ENCODE measurements at regions not wholly inside any gene's neighbourhood (a gene's known extent, or its start where the extent isn't known, plus 50 kb on each side); places are given as distances from the start of the nearest gene placed in this dataset.
"Not testable (repeated sequence)": the region's sequence is repeated elsewhere in the genome, so short reads cannot be mapped to it uniquely, and the experiment has no call there.

- H3K27ac ChIP-seq (ENCODE audit: low read depth, low read length), result no peak overlapping the region
- no peak for DNase-seq (ENCODE audit: low read depth, low spot score)
- H3K4me3 ChIP-seq (ENCODE audit: low read depth, low read length), result no peak overlapping the region
- CTCF ChIA-PET, result interaction anchor here (1.7 kb wide), 1 partner anchor 18 kb away, joined by 3 read pairs; no protein-coding TSS in a partner anchor
- no peak for TF ChIP-seq CTCF (IDR thresholded peaks at IDR 0.05; ENCODE audit: low read depth, low read length)
- POLR2A ChIA-PET, result no interaction called here
- no peaks in the 10 kb centered on the region for H3K9me3 ChIP-seq (ENCODE audit: control insufficient read depth, insufficient read depth, low read length)
- H3K27me3 ChIP-seq (ENCODE audit: control insufficient read depth, insufficient read depth, low read length), result no peaks in the 10 kb centered on the region
Measured at GRCh38 chr2:62393293-62393692, 112.7 kb downstream of the TMEM17 start.

DNA sequence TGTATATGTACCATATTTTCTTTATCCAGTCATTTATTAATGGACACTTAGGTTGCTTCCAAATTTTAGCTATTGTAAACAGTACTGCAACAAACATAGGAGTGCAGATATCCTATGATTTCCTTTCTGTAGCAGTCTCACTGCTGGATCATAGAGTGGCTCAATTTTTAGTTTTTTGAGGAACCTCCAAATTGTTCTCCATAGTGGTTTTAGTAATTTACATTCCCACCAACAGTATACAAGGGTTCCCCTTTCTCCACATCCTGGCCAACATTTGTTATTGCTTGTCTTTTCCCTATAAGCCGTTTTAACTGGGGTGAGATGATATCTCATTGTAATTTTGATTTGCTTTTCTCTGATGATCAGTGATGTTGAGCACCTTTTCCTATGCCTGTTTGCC, 114.3 kb downstream of the TMEM17 start:
- TF ChIP-seq CTCF (IDR thresholded peaks at IDR 0.05; ENCODE audit: low read depth, low read length), result no peak
- ChIA-PET CTCF (no interaction called here), POLR2A (no interaction called here)
- H3K27me3 ChIP-seq (ENCODE audit: control insufficient read depth, insufficient read depth, low read length), result no peaks in the 10 kb centered on the region
- no peak overlapping the region for H3K27ac ChIP-seq (ENCODE audit: low read depth, low read length)
- no peak overlapping the region for H3K4me3 ChIP-seq (ENCODE audit: low read depth, low read length)
- DNase-seq (ENCODE audit: low read depth, low spot score), result no peak
- H3K9me3 ChIP-seq (ENCODE audit: control insufficient read depth, insufficient read depth, low read length), result no peaks in the 10 kb centered on the region

DNA sequence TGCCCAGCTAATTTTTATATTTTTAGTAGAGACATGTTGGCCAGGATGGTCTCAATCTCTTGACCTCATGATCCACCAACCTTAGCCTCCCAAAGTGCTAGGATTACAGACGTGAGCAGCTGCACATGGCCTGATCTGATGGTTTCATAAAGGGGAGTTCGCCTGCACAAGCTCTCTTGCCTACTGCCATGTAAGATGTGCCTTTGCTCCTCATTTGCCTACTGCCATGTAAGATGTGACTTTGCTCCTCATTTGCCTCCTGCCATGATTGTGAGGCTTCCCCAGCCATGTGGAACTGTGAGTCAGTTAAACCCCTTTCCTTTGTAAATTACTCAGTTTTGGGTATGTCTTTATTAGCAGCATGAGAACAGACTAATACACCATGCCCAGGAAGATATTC, 119.6 kb downstream of the TMEM17 start:
- POLR2A ChIA-PET; DNase-seq (ENCODE audit: low read depth, low spot score); H3K4me3 ChIP-seq (ENCODE audit: low read depth, low read length); H3K27ac ChIP-seq (ENCODE audit: low read depth, low read length); CTCF ChIA-PET; H3K27me3 ChIP-seq (ENCODE audit: control insufficient read depth, insufficient read depth, low read length); H3K9me3 ChIP-seq (ENCODE audit: control insufficient read depth, insufficient read depth, low read length): not testable (repeated sequence)

DNA sequence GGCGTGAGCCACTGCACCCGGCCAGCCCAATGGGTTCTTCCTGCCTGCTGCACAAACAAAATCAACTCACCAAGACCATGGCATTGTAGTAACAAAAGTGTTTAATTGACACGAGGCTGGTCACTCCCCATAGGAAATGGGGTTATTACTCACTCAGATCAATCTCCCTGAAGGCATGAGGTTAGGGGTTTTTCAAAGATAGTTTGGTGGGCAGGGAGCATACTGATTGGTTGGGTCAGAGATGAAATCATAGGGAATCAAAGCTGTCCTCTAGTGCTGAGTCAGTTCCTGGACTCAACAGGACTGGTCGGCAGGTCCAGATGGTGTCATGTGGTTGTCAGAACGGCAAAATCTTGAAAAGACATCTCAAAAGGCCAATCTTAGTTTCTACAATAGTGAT, 122.1 kb downstream of the TMEM17 start:
- no peak for TF ChIP-seq CTCF (IDR thresholded peaks at IDR 0.05; ENCODE audit: low read depth, low read length)
- POLR2A ChIA-PET, result no interaction called here

GRCh38 chr2:62382757-62383156, 123.2 kb downstream of the TMEM17 start:
- ChIA-PET POLR2A (no interaction called here), CTCF (no interaction called here)
- no peak for TF ChIP-seq CTCF (IDR thresholded peaks at IDR 0.05; ENCODE audit: low read depth, low read length)

More for the DNA sequence above, 122.1 kb downstream of the TMEM17 start:
- Histone ChIP-seq H3K27ac (ENCODE audit: low read depth, low read length) (no peak overlapping the region), H3K27me3 (ENCODE audit: control insufficient read depth, insufficient read depth, low read length) (peaks cover 8% of the 10 kb centered on the region), H3K4me3 (ENCODE audit: low read depth, low read length) (no peak overlapping the region), H3K9me3 (ENCODE audit: control insufficient read depth, insufficient read depth, low read length) (no peaks in the 10 kb centered on the region)
- CTCF ChIA-PET, result no interaction called here
- no peak for DNase-seq (ENCODE audit: low read depth, low spot score)

GRCh38 chr2:62382122-62382521, 123.9 kb downstream of the TMEM17 start:
- Histone ChIP-seq H3K27me3 (ENCODE audit: control insufficient read depth, insufficient read depth, low read length) (peaks cover 8% of the 10 kb centered on the region), H3K4me3 (ENCODE audit: low read depth, low read length) (no peak overlapping the region), H3K27ac (ENCODE audit: low read depth, low read length) (no peak overlapping the region), H3K9me3 (ENCODE audit: control insufficient read depth, insufficient read depth, low read length) (no peaks in the 10 kb centered on the region)
- TF ChIP-seq CTCF (IDR thresholded peaks at IDR 0.05; ENCODE audit: low read depth, low read length), result no peak
- ChIA-PET POLR2A (no interaction called here), CTCF (no interaction called here)
- no peak for DNase-seq (ENCODE audit: low read depth, low spot score)

More at GRCh38 chr2:62382757-62383156, 123.2 kb downstream of the TMEM17 start:
- Histone ChIP-seq H3K27ac (ENCODE audit: low read depth, low read length) (no peak overlapping the region), H3K9me3 (ENCODE audit: control insufficient read depth, insufficient read depth, low read length) (no peaks in the 10 kb centered on the region), H3K27me3 (ENCODE audit: control insufficient read depth, insufficient read depth, low read length) (peaks cover 8% of the 10 kb centered on the region), H3K4me3 (ENCODE audit: low read depth, low read length) (no peak overlapping the region)
- DNase-seq (ENCODE audit: low read depth, low spot score), result no peak

All from AG04450 (cell line).